Superior temporal gyrus (tissue), 1 donor: ENCODE measurements at regions not wholly inside any gene's neighbourhood (a gene's known extent, or its start where the extent isn't known, plus 50 kb on each side); places are given as distances from the start of the nearest gene placed in this dataset.
A peak's percentile ranks its signal among the peaks of the same experiment; 100 is the strongest.

Source experiments
- DNase-seq: peaks from one replicate; pipeline ENCODE4 v3.0.0-alpha.2; 2016; ENCODE audit errors: extremely low spot score

- peak; percentile 42 for DNase-seq
Measured at GRCh38 chr15:93428807-93429351, 339.9 kb upstream of the RGMA start.

- DNase-seq: peak; percentile 13
Measured at GRCh38 chr15:93428150-93428549, 339.1 kb upstream of the RGMA start.

GRCh38 chr15:93424131-93424530 lies 335.1 kb upstream of the RGMA start:
- DNase-seq: no peak

- no peak for DNase-seq
Measured at GRCh38 chr15:93422476-93422875, 333.5 kb upstream of the RGMA start.

GRCh38 chr15:93420477-93420876 lies 331.5 kb upstream of the RGMA start:
- no peak for DNase-seq

- no peak for DNase-seq
Measured at GRCh38 chr15:93420050-93420452, 331.0 kb upstream of the RGMA start.

GRCh38 chr15:93418566-93418965 lies 329.6 kb upstream of the RGMA start:
- no peak for DNase-seq

- no peak for DNase-seq
Measured at GRCh38 chr15:93417631-93418030, 328.6 kb upstream of the RGMA start.

- no peak for DNase-seq
Measured at GRCh38 chr15:93417156-93417555, 328.1 kb upstream of the RGMA start.

GRCh38 chr15:93415576-93415975 lies 326.6 kb upstream of the RGMA start:
- DNase-seq: no peak

GRCh38 chr15:93414576-93415231 lies 325.7 kb upstream of the RGMA start:
- DNase-seq: no peak

- DNase-seq: no peak
Measured at GRCh38 chr15:93413745-93414144, 324.7 kb upstream of the RGMA start.

- no peak for DNase-seq
Measured at GRCh38 chr15:93399121-93399520, 310.1 kb upstream of the RGMA start.

GRCh38 chr15:93389211-93389610 lies 300.2 kb upstream of the RGMA start:
- DNase-seq: no peak

GRCh38 chr15:93384886-93385285 lies 295.9 kb upstream of the RGMA start:
- DNase-seq: peak; percentile 26

GRCh38 chr15:93382200-93382820 lies 293.3 kb upstream of the RGMA start:
- no peak for DNase-seq

- DNase-seq: no peak
Measured at GRCh38 chr15:93378558-93378957, 289.5 kb upstream of the RGMA start.

GRCh38 chr15:93372865-93373223 lies 283.8 kb upstream of the RGMA start:
- no peak for DNase-seq

GRCh38 chr15:93372208-93372864 lies 283.3 kb upstream of the RGMA start:
- no peak for DNase-seq

GRCh38 chr15:93366387-93367100 lies 277.5 kb upstream of the RGMA start:
- no peak for DNase-seq

- DNase-seq: no peak
Measured at GRCh38 chr15:93362821-93363220, 273.8 kb upstream of the RGMA start.

- DNase-seq: no peak
Measured at GRCh38 chr15:93362203-93362602, 273.2 kb upstream of the RGMA start.
